Inflammatory macrophage treated with lipopolysaccharide for 4 hours (primary cell): ENCODE measurements at regions not wholly inside any gene's neighbourhood (a gene's known extent, or its start where the extent isn't known, plus 50 kb on each side); places are given as distances from the start of the nearest gene placed in this dataset.

Experiments used
- DNase-seq: peaks from one replicate; pipeline ENCODE4 v3.0.0-alpha.2; 2020

DNA sequence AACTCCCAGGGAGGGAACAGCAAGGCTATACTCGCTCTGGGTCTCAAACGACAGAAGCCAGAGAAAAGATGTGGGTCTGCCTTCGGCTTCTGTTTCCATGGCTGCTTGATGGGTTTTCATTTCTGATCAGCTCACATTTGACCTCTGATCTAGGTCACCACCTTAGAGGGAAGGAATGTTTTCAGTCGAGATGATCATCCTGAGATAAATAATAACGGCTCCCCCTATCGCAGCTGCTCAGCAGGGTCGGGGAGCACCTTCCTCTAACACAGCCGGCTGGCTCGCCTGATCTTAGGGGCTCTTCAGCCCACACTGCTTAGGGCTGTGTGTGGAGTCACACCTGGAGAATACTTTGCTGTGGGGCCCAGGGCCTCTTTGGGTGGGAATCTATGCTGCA, 53.1 kb upstream of the ZNF648 start:
- no peak for DNase-seq

DNA sequence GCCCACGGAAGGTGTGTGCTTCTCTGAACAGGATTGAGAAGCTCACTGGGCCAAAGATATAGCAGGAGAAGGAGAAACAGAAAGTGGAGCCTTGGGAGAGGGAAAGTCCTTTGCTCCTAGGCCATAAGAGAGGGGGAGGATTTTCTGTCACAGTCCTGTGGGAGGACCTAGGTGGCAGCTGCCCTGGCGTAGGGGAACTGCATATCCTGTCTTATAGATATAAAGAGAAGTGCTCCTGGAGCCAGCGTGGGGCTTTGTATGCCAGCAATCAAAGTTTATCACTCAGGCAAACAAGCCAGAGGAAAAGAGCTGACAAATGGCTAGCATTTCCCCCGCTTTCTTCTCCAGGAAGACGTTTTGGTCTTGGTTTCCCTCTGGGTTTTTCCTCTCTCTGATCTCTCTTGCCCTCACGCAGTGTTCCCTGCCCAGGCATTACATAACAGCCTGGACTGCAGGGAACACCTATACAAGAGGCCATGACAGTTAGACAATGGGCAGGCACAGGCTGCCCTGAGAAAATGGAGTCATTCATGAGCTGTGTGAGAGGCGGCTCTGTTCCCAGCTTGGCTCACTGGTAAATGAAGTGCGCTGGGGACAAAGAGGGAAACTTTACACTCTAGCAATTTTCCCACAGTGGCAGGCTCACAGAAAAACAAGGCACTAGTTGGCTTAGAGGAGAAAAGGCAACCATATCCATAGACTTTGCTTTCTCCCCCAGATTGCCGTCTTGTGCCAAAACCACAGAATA, 52.5 kb upstream of the ZNF648 start:
- DNase-seq, result no peak

DNA sequence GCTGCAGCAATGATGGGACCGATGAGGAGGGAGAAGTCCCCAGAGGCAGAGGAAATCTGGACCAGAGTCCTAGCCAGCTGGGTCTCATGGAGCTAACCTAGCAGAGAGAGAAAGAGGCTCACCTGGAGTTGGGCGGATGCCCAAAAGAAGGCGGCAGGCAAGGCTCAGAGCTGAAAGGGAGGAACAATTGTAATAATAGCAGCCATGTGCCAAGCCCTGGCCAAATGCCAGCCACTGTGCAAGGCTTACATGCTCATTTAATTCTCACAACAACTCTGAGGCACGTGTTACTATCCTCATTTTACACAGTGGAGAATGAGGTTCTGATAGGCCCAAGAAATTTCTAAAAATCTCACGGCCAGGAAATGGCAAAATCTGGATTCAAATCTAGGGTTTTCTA, 50.0 kb upstream of the ZNF648 start:
- no peak for DNase-seq
